ENCODE measurements at regions not wholly inside any gene's neighbourhood (a gene's known extent, or its start where the extent isn't known, plus 50 kb on each side); places are given as distances from the start of the nearest gene placed in this dataset.

- DNase-seq: no peak
- no peaks in the 10 kb centered on the region for H3K36me3 ChIP-seq
- intact Hi-C loops (cut with DNase I; ENCODE audit: low total_unique reads): no loop called here
- 51 to 73% (median 60%) methylated on average over 6 of the region's 6 CpGs for WGBS, 5 donors
- no peak for TF ChIP-seq EP300 (IDR thresholded peaks at IDR 0.05)
- no peak for TF ChIP-seq POLR2A (IDR thresholded peaks at IDR 0.05)
- no peak for TF ChIP-seq CTCF (IDR thresholded peaks at IDR 0.05)
- no peak for TF ChIP-seq POLR2AphosphoS5 (IDR thresholded peaks at IDR 0.05)
- no peaks in the 10 kb centered on the region for H3K9me3 ChIP-seq
- H3K27me3 ChIP-seq: no peaks in the 10 kb centered on the region
- no peak overlapping the region for H3K4me3 ChIP-seq
- no peak overlapping the region for H3K27ac ChIP-seq
- H3K4me1 ChIP-seq: no peaks in the 10 kb centered on the region
Measured at GRCh38 chr2:22930781-22931180, 454.2 kb upstream of the KLHL29 start.

DNA sequence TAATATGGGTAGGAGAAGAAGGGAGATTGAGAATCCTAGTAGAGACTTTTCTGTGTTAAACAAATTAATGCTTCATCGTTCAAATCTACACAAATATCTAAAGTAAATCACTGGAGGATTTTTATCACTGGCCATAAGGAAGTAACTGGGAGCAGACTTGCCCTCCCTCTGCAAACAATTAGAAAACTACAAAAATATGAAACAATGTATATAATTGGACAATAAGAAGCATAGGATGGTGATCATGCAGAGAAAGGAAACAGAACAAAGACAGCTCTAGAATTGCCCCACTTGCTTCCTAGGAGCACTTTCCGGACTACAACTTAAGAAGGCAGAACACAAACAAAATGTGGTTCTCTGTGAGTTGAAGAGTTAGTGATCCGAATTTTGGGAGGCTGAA, 452.7 kb upstream of the KLHL29 start:
- Histone ChIP-seq H3K27ac (no peak overlapping the region), H3K4me3 (no peak overlapping the region), H3K4me1 (no peaks in the 10 kb centered on the region), H3K9me3 (no peaks in the 10 kb centered on the region), H3K36me3 (no peaks in the 10 kb centered on the region), H3K27me3 (no peaks in the 10 kb centered on the region)
- intact Hi-C loops (cut with DNase I; ENCODE audit: low total_unique reads): no loop called here
- WGBS, 5 donors: 50 to 58% (median 52%) methylated on average over 3 of the region's 3 CpGs
- no peak for DNase-seq
- no peak for TF ChIP-seq POLR2AphosphoS5 (IDR thresholded peaks at IDR 0.05)
- TF ChIP-seq CTCF (IDR thresholded peaks at IDR 0.05): no peak
- no peak for TF ChIP-seq EP300 (IDR thresholded peaks at IDR 0.05)

DNA sequence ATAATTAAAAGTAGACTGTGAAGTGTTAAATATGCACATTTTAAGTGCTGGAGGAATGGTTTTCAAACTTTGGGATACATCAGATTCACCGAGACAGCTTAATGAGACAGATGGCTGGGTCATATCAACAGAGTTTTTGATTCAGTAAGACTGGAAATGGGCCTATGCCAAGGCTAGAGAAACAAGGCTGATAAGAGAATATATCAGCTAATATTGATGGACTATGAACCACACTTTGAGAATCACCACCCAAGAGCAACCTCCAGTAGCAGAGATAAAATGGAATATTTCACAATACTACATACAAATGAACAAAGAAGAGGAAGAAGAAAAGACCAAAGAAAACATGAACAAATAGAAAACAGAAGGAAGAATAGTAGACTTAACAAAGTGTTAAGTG, 450.2 kb upstream of the KLHL29 start:
- intact Hi-C loops (cut with DNase I; ENCODE audit: low total_unique reads): no loop called here
- 56 to 75% (median 59%) methylated on average over 1 of the region's 1 CpG for WGBS, 5 donors
- Histone ChIP-seq H3K27ac (no peak overlapping the region), H3K36me3 (no peaks in the 10 kb centered on the region), H3K4me3 (no peak overlapping the region), H3K9me3 (no peaks in the 10 kb centered on the region), H3K27me3 (no peaks in the 10 kb centered on the region), H3K4me1 (no peaks in the 10 kb centered on the region)
- DNase-seq: no peak
- no peak for TF ChIP-seq POLR2AphosphoS5 (IDR thresholded peaks at IDR 0.05)

DNA sequence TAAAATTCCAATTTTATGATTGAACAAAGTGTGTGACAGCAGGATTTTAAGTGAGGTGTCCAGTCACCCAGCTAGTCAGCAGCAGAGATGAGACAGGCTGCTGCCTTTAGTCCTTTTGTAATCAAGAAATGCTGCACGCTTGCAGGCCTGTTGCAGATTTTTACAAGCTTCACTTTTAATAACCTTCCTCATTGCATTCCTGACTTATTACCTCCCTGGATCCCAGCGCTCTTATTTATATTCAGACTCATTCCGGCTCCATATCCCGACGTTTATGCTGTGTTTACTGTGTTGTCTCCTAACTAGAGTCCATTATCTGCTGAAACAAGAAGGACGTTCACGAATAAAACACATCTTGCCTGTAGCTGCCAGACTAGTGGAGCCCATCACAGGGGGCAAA, 442.5 kb upstream of the KLHL29 start:
- DNase-seq: no peak
- Histone ChIP-seq H3K4me3 (no peak overlapping the region), H3K36me3 (no peaks in the 10 kb centered on the region), H3K9me3 (no peaks in the 10 kb centered on the region), H3K4me1 (no peaks in the 10 kb centered on the region), H3K27me3 (no peaks in the 10 kb centered on the region), H3K27ac (no peak overlapping the region)
- WGBS, 5 donors: 69 to 81% (median 78%) methylated on average over 7 of the region's 7 CpGs
- no peak for TF ChIP-seq EP300 (IDR thresholded peaks at IDR 0.05)
- no peak for TF ChIP-seq POLR2AphosphoS5 (IDR thresholded peaks at IDR 0.05)
- no peak for TF ChIP-seq POLR2A (IDR thresholded peaks at IDR 0.05)
- TF ChIP-seq CTCF (IDR thresholded peaks at IDR 0.05): no peak
- intact Hi-C loops (cut with DNase I; ENCODE audit: low total_unique reads): no loop called here

GRCh38 chr2:22944143-22944542, 440.8 kb upstream of the KLHL29 start:
- no peak overlapping the region for H3K4me3 ChIP-seq
- no peaks in the 10 kb centered on the region for H3K9me3 ChIP-seq
- H3K4me1 ChIP-seq: no peaks in the 10 kb centered on the region
- intact Hi-C loops (cut with DNase I; ENCODE audit: low total_unique reads): no loop called here
- no peaks in the 10 kb centered on the region for H3K27me3 ChIP-seq
- no peak overlapping the region for H3K27ac ChIP-seq
- no peaks in the 10 kb centered on the region for H3K36me3 ChIP-seq
- no peak for DNase-seq
- TF ChIP-seq CTCF (IDR thresholded peaks at IDR 0.05): no peak
- TF ChIP-seq POLR2A (IDR thresholded peaks at IDR 0.05): no peak
- TF ChIP-seq POLR2AphosphoS5 (IDR thresholded peaks at IDR 0.05): no peak
- TF ChIP-seq EP300 (IDR thresholded peaks at IDR 0.05): no peak
- WGBS, 5 donors: 79 to 89% (median 84%) methylated on average over 7 of the region's 7 CpGs
